Liver (tissue), 8 donors: ENCODE measurements at regions not wholly inside any gene's neighbourhood (a gene's known extent, or its start where the extent isn't known, plus 50 kb on each side); places are given as distances from the start of the nearest gene placed in this dataset.

Experiments
- DNase-seq: peaks from one replicate; pipeline ENCODE4 v3.0.0-alpha.2; 2017; ENCODE audit warnings: low spot score
- H3K27ac ChIP-seq, 2 donors: one replicate each; pipeline ENCODE4 v1.7.0; 2013; ENCODE audit warnings: inconsistent platforms in 2 of 2, low read length in 2 of 2, control low read depth in 1 of 2, low read depth in 1 of 2, mild to moderate bottlenecking in 1 of 2
- H3K27me3 ChIP-seq, 4 donors: one replicate each; pipeline versions ENCODE4 v1.6.1 to v1.7.0; 2013; ENCODE audit warnings: low read length in 3 of 4, inconsistent platforms in 1 of 4, mild to moderate bottlenecking in 1 of 4, moderate library complexity in 1 of 4; ENCODE audit not compliant: control insufficient read depth in 4 of 4, insufficient read depth in 4 of 4
- H3K36me3 ChIP-seq, 4 donors: one replicate each; pipeline versions ENCODE4 v1.6.1 to v1.7.0; 2013; ENCODE audit warnings: low read length in 3 of 4, mild to moderate bottlenecking in 3 of 4, low read depth in 1 of 4, moderate library complexity in 1 of 4; ENCODE audit not compliant: control insufficient read depth in 4 of 4, insufficient read depth in 3 of 4
- H3K4me1 ChIP-seq, 4 donors: one replicate each; pipeline versions ENCODE4 v1.6.1 to v1.7.0; 2013; ENCODE audit warnings: low read length in 3 of 4, mild to moderate bottlenecking in 3 of 4, moderate library complexity in 1 of 4; ENCODE audit not compliant: control insufficient read depth in 4 of 4, insufficient read depth in 4 of 4
- H3K4me3 ChIP-seq, 3 donors: one replicate each; pipeline versions ENCODE4 v1.6.1 to v1.7.0; 2013; ENCODE audit warnings: low read length in 3 of 3, control low read depth in 1 of 3, low read depth in 1 of 3, mild to moderate bottlenecking in 1 of 3
- H3K9ac ChIP-seq, 2 donors: one replicate each; pipeline ENCODE4 v1.7.0; 2013; ENCODE audit warnings: low read length in 2 of 2, mild to moderate bottlenecking in 2 of 2, moderate library complexity in 2 of 2, control low read depth in 1 of 2, low read depth in 1 of 2
- H3K9me3 ChIP-seq, 4 donors: one replicate each; pipeline versions ENCODE4 v1.6.1 to v1.7.0; 2013; ENCODE audit warnings: low read length in 3 of 4; ENCODE audit not compliant: control insufficient read depth in 4 of 4
- ATF3 ChIP-seq: IDR thresholded peaks from 2 replicates; pipeline ENCODE4 v1.6.1; 2016; ENCODE audit warnings: antibody characterized with exemption
- CTCF ChIP-seq: fragments of 150-350 bp; IDR thresholded peaks from 2 replicates; pipeline ENCODE4 v1.5.1; 2017; ENCODE audit warnings: improper control_type of control experiment, low read depth, low read length; ENCODE audit not compliant: missing input control
- EGR1 ChIP-seq, 2 donors: IDR thresholded peaks; 2 replicates each; pipeline ENCODE4 v1.6.1; 2016 to 2018; ENCODE audit warnings: antibody characterized with exemption in 2 of 2, low read depth in 2 of 2
- FOXA1 ChIP-seq: IDR thresholded peaks from 2 replicates; pipeline ENCODE4 v1.6.1; 2016; ENCODE audit warnings: antibody characterized with exemption
- FOXA2 ChIP-seq: IDR thresholded peaks from 2 replicates; pipeline ENCODE4 v1.6.1; 2016; ENCODE audit warnings: antibody characterized with exemption
- GABPA ChIP-seq, 2 donors: IDR thresholded peaks in 1 of 2; conservative IDR thresholded peaks in 1 of 2; 2 replicates each; pipeline ENCODE4 v1.6.1; 2016; ENCODE audit warnings: antibody characterized with exemption in 2 of 2, mild to moderate bottlenecking in 1 of 2, moderate library complexity in 1 of 2
- HNF4A ChIP-seq, 2 donors: conservative IDR thresholded peaks; 2 replicates each; pipeline ENCODE4 v1.6.1; 2016; ENCODE audit warnings: antibody characterized with exemption in 2 of 2, mild to moderate bottlenecking in 2 of 2
- HNF4G ChIP-seq: IDR thresholded peaks from 2 replicates; pipeline ENCODE4 v1.6.1; 2016; ENCODE audit warnings: antibody characterized with exemption
- JUND ChIP-seq, 2 donors: IDR thresholded peaks; 2 replicates each; pipeline ENCODE4 v1.6.1; 2016; ENCODE audit warnings: antibody characterized with exemption in 2 of 2
- MAX ChIP-seq: IDR thresholded peaks from 2 replicates; pipeline ENCODE4 v1.6.1; 2016; ENCODE audit warnings: antibody characterized with exemption
- NR2F2 ChIP-seq: IDR thresholded peaks from 2 replicates; pipeline ENCODE4 v1.6.1; 2016; ENCODE audit warnings: antibody characterized with exemption
- RAD21 ChIP-seq, 2 donors: IDR thresholded peaks; 2 replicates each; pipeline ENCODE4 v1.6.1; 2016; ENCODE audit warnings: antibody characterized with exemption in 2 of 2, mild to moderate bottlenecking in 2 of 2
- REST ChIP-seq: IDR thresholded peaks from 2 replicates; pipeline ENCODE4 v1.6.1; 2016; ENCODE audit warnings: antibody characterized with exemption, mild to moderate bottlenecking
- RXRA ChIP-seq, 2 donors: IDR thresholded peaks; 2 replicates each; pipeline ENCODE4 v1.6.1; 2017 to 2018; ENCODE audit warnings: antibody characterized with exemption in 2 of 2, mild to moderate bottlenecking in 1 of 2
- SP1 ChIP-seq: IDR thresholded peaks from 2 replicates; pipeline ENCODE4 v1.6.1; 2018; ENCODE audit warnings: antibody characterized with exemption, mild to moderate bottlenecking
- TAF1 ChIP-seq: conservative IDR thresholded peaks from 2 replicates; pipeline ENCODE4 v1.6.1; 2016; ENCODE audit warnings: antibody characterized with exemption, mild to moderate bottlenecking
- YY1 ChIP-seq: IDR thresholded peaks from 2 replicates; pipeline ENCODE4 v1.6.1; 2016; ENCODE audit warnings: antibody characterized with exemption, mild to moderate bottlenecking
- ZBTB33 ChIP-seq: IDR thresholded peaks from 2 replicates; pipeline ENCODE4 v1.6.1; 2016; ENCODE audit warnings: antibody characterized with exemption
- WGBS: extraction: QIAGEN DNeasy Blood & Tissue Kit; methylation state at CpG from one replicate; pipeline ENCODE4 v1.1.7; 2013; 5-methylcytosine and 5-hydroxymethylcytosine counted together
- donor health status: healthy.
- donor health status: healthy.
- donor health status: healthy.
- donor health status: healthy.
- donor health status: healthy.

- H3K36me3 ChIP-seq = no peaks in the 10 kb centered on the region
- no peak overlapping the region for H3K27ac ChIP-seq
- no peak overlapping the region for H3K4me3 ChIP-seq
- no peaks in the 10 kb centered on the region for H3K27me3 ChIP-seq
- H3K9ac ChIP-seq = no peak overlapping the region
- 51% methylated on average over 7 of the region's 7 CpGs for WGBS
- no peaks in the 10 kb centered on the region for H3K9me3 ChIP-seq
- no peak for DNase-seq
- no peak for TF ChIP-seq EGR1 (IDR thresholded peaks at IDR 0.05; ENCODE audit: low read depth in 2 of 2)
- no peak for TF ChIP-seq ATF3
- peak; percentile 28 for TF ChIP-seq MAX
- TF ChIP-seq RAD21 (IDR thresholded peaks at IDR 0.05) = peak in 1 of 2 donors; percentile 28
- TF ChIP-seq HNF4A (conservative IDR thresholded peaks at IDR 0.05) = peak; percentile 72
- TF ChIP-seq CTCF = no peak
- TF ChIP-seq SP1 = peak; percentile 78
- no peak for TF ChIP-seq FOXA1
- TF ChIP-seq FOXA2 = peak; percentile 17
- peak; percentile 80 to 81 for TF ChIP-seq RXRA (IDR thresholded peaks at IDR 0.05)
- TF ChIP-seq ZBTB33 = no peak
- no peak for TF ChIP-seq HNF4G
- peak in 1 of 2 donors; percentile 6 for TF ChIP-seq GABPA (IDR thresholded peaks at IDR 0.05 in 1 of 2, conservative IDR thresholded peaks at IDR 0.05 in 1 of 2)
- peak; percentile 61 for TF ChIP-seq YY1
- TF ChIP-seq REST = peak; percentile 53
- TF ChIP-seq JUND (IDR thresholded peaks at IDR 0.05) = peak; percentile 45 to 64
- TF ChIP-seq TAF1 = no peak
- TF ChIP-seq NR2F2 = no peak
- H3K4me1 ChIP-seq = peaks cover 3 to 10% (median 5%) of the 10 kb centered on the region in 4 donors
Observed at GRCh38 chr11:13140028-13140870, 131.1 kb downstream of the RASSF10 start.
